Lower leg skin (tissue), 3 donors: ENCODE measurements at regions not wholly inside any gene's neighbourhood (a gene's known extent, or its start where the extent isn't known, plus 50 kb on each side); places are given as distances from the start of the nearest gene placed in this dataset.

Experiments
- POLR2A ChIP-seq, 2 donors: fragments of 450-650 bp; IDR thresholded peaks; one replicate each; pipeline ENCODE4 v1.6.1; 2016 to 2017; ENCODE audit warnings: antibody characterized with exemption in 2 of 2, mild to moderate bottlenecking in 1 of 2, moderate library complexity in 1 of 2
- TF ChIP-seq, protein P1 (sequence below), 3 donors: fragments of 450-650 bp; IDR thresholded peaks; one replicate each; pipeline ENCODE4 v1.5.1; 2016; ENCODE audit warnings: antibody characterized with exemption in 3 of 3, mild to moderate bottlenecking in 3 of 3, moderate library complexity in 2 of 3

DNA sequence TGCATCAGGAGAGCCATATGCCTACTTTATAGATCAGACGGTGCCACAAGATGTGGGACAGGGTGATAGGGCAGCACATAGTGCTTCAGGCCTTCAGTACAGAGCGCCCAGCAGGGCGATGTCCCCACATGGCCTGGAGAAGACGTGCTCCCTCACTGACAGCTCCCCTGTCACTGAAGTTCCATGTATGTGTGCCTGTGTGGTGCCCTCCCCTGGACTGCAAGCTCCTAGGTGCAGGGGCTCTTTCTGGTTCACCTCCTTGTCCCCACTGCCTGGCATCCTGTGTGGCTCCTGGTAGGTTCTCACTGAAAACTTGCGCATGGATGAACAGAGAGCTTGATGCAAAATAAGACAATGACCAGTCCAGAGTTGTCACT, 233.1 kb downstream of the GADD45G start:
- TF ChIP-seq, protein P1, sequence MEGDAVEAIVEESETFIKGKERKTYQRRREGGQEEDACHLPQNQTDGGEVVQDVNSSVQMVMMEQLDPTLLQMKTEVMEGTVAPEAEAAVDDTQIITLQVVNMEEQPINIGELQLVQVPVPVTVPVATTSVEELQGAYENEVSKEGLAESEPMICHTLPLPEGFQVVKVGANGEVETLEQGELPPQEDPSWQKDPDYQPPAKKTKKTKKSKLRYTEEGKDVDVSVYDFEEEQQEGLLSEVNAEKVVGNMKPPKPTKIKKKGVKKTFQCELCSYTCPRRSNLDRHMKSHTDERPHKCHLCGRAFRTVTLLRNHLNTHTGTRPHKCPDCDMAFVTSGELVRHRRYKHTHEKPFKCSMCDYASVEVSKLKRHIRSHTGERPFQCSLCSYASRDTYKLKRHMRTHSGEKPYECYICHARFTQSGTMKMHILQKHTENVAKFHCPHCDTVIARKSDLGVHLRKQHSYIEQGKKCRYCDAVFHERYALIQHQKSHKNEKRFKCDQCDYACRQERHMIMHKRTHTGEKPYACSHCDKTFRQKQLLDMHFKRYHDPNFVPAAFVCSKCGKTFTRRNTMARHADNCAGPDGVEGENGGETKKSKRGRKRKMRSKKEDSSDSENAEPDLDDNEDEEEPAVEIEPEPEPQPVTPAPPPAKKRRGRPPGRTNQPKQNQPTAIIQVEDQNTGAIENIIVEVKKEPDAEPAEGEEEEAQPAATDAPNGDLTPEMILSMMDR (IDR thresholded peaks at IDR 0.05) = no peak
- TF ChIP-seq POLR2A (IDR thresholded peaks at IDR 0.05) = no peak
